ENCODE measurements at regions not wholly inside any gene's neighbourhood (a gene's known extent, or its start where the extent isn't known, plus 50 kb on each side); places are given as distances from the start of the nearest gene placed in this dataset.

DNA sequence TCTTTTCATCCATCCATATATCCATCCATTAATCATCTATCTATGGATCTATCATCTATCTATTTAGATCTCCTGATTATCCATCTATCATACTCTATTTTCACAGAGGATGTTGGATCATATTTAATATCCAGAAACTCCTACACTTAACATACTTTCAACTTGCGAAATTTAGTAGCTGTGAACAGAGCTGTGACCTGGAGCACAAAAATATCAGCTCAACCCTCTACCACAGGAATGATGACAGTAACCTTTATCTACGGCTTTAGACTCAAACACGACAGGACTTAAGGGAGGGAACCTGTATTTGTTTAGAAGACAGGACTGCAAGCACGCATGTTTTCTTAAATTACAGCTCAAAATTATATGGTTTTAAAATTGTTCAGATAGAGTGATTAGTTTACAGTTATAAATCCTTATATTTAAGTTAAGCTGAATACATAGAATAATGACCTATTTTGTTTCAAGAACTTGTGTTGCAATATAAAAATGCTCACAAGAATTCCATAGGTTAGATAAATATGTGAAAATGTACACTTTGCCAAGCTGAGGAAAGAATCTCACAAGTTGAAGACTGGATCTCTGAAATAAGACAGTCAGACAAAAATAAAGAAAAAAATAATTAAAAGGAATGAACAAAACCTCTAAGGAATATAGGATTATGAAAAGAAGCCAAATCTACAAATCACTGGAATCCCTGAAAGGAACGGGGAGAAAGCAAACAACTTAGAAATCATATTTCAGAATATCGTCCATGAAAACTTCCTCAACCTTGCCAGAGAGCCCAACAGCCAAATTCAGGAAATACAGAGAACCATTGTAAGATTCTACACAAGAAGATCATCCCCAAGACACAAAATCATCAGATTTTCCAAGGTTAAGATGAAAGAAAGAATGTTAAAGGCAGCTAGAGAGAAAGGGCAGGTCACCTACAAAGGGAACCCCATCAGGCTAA is 142.0 kb downstream of the COL6A3 start:
- no peak for DNase-seq (ENCODE audit: low spot score)
